ENCODE measurements at regions not wholly inside any gene's neighbourhood (a gene's known extent, or its start where the extent isn't known, plus 50 kb on each side); places are given as distances from the start of the nearest gene placed in this dataset.

DNA sequence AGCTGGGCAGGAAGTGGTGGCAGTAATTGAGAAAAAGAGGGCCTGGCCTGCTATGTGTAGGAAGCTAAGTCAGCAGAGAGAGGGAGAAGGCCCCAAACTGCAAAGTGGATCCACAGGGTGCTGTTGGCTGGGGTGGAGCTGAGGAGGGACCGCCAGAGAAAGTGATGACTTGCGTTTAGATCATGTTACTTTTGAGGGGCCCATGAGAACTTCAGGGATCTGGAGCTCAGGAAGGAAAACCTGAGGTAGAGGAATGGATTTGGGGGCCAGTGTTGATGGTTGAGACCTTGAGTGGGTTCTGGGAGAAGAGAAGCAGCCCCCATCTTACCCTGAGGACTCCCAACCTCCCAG, 155.5 kb downstream of the MRPL14 start (continued):
- TF ChIP-seq EGR1 (conservative IDR thresholded peaks at IDR 0.05) (no peak), ZNF75A (CRISPR knock-in tag; IDR thresholded peaks at IDR 0.05) (no peak), ETV5 (CRISPR knock-in tag; IDR thresholded peaks at IDR 0.05; ENCODE audit: low read depth) (peak; percentile 8; the same call in 1 of the 2 replicates), FOXA1 (IDR thresholded peaks at IDR 0.05; ENCODE audit: borderline replicate concordance) (no peak), ZNF212 (CRISPR knock-in tag; IDR thresholded peaks at IDR 0.05) (no peak), PPARD (CRISPR knock-in tag; IDR thresholded peaks at IDR 0.05) (0 out of 2 replicates have a peak, but pooled peaks have one; percentile 26), BDP1 (IDR thresholded peaks at IDR 0.05; ENCODE audit: insufficient read depth, insufficient read length) (no peak), HMG20A (CRISPR knock-in tag; conservative IDR thresholded peaks at IDR 0.05) (no peak), ETS2 (tag; IDR thresholded peaks at IDR 0.05; ENCODE audit: borderline replicate concordance, poor library complexity, severe bottlenecking) (no peak), XRCC5 (IDR thresholded peaks at IDR 0.05; ENCODE audit: low read depth, low read length) (no peak), MAFG (tag; conservative IDR thresholded peaks at IDR 0.05) (peak; percentile 69), GATA2 (CRISPR knock-in tag; IDR thresholded peaks at IDR 0.05) (no peak), MEF2A (IDR thresholded peaks at IDR 0.05; ENCODE audit: control insufficient read depth, low read depth, low read length) (no peak), E2F3 (CRISPR knock-in tag; IDR thresholded peaks at IDR 0.05) (0 out of 2 replicates have a peak, but pooled peaks have one; percentile 1)
- TF ChIP-seq, protein P1, sequence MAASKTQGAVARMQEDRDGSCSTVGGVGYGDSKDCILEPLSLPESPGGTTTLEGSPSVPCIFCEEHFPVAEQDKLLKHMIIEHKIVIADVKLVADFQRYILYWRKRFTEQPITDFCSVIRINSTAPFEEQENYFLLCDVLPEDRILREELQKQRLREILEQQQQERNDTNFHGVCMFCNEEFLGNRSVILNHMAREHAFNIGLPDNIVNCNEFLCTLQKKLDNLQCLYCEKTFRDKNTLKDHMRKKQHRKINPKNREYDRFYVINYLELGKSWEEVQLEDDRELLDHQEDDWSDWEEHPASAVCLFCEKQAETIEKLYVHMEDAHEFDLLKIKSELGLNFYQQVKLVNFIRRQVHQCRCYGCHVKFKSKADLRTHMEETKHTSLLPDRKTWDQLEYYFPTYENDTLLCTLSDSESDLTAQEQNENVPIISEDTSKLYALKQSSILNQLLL (CRISPR knock-in tag; IDR thresholded peaks at IDR 0.05; ENCODE audit: borderline replicate concordance): no peak
- TF ChIP-seq, protein P2, sequence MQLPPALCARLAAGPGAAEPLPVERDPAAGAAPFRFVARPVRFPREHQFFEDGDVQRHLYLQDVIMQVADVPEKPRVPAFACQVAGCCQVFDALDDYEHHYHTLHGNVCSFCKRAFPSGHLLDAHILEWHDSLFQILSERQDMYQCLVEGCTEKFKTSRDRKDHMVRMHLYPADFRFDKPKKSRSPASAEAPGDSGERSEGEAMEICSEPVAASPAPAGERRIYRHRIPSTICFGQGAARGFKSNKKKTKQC (CRISPR knock-in tag; IDR thresholded peaks at IDR 0.05): no peak
- TF ChIP-seq, protein P3, sequence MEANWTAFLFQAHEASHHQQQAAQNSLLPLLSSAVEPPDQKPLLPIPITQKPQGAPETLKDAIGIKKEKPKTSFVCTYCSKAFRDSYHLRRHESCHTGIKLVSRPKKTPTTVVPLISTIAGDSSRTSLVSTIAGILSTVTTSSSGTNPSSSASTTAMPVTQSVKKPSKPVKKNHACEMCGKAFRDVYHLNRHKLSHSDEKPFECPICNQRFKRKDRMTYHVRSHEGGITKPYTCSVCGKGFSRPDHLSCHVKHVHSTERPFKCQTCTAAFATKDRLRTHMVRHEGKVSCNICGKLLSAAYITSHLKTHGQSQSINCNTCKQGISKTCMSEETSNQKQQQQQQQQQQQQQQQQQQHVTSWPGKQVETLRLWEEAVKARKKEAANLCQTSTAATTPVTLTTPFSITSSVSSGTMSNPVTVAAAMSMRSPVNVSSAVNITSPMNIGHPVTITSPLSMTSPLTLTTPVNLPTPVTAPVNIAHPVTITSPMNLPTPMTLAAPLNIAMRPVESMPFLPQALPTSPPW (CRISPR knock-in tag; IDR thresholded peaks at IDR 0.05): 0 out of 2 replicates have a peak, but pooled peaks have one; percentile 7
- TF ChIP-seq, protein P4, sequence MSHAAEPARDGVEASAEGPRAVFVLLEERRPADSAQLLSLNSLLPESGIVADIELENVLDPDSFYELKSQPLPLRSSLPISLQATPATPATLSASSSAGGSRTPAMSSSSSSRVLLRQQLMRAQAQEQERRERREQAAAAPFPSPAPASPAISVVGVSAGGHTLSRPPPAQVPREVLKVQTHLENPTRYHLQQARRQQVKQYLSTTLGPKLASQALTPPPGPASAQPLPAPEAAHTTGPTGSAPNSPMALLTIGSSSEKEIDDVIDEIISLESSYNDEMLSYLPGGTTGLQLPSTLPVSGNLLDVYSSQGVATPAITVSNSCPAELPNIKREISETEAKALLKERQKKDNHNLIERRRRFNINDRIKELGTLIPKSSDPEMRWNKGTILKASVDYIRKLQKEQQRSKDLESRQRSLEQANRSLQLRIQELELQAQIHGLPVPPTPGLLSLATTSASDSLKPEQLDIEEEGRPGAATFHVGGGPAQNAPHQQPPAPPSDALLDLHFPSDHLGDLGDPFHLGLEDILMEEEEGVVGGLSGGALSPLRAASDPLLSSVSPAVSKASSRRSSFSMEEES (CRISPR knock-in tag; IDR thresholded peaks at IDR 0.05): no peak
- TF ChIP-seq, protein P5, sequence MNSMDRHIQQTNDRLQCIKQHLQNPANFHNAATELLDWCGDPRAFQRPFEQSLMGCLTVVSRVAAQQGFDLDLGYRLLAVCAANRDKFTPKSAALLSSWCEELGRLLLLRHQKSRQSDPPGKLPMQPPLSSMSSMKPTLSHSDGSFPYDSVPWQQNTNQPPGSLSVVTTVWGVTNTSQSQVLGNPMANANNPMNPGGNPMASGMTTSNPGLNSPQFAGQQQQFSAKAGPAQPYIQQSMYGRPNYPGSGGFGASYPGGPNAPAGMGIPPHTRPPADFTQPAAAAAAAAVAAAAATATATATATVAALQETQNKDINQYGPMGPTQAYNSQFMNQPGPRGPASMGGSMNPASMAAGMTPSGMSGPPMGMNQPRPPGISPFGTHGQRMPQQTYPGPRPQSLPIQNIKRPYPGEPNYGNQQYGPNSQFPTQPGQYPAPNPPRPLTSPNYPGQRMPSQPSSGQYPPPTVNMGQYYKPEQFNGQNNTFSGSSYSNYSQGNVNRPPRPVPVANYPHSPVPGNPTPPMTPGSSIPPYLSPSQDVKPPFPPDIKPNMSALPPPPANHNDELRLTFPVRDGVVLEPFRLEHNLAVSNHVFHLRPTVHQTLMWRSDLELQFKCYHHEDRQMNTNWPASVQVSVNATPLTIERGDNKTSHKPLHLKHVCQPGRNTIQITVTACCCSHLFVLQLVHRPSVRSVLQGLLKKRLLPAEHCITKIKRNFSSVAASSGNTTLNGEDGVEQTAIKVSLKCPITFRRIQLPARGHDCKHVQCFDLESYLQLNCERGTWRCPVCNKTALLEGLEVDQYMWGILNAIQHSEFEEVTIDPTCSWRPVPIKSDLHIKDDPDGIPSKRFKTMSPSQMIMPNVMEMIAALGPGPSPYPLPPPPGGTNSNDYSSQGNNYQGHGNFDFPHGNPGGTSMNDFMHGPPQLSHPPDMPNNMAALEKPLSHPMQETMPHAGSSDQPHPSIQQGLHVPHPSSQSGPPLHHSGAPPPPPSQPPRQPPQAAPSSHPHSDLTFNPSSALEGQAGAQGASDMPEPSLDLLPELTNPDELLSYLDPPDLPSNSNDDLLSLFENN (IDR thresholded peaks at IDR 0.05; ENCODE audit: low read depth in 2 of 2, low read length in 2 of 2): no peak
- TF ChIP-seq, protein P6, sequence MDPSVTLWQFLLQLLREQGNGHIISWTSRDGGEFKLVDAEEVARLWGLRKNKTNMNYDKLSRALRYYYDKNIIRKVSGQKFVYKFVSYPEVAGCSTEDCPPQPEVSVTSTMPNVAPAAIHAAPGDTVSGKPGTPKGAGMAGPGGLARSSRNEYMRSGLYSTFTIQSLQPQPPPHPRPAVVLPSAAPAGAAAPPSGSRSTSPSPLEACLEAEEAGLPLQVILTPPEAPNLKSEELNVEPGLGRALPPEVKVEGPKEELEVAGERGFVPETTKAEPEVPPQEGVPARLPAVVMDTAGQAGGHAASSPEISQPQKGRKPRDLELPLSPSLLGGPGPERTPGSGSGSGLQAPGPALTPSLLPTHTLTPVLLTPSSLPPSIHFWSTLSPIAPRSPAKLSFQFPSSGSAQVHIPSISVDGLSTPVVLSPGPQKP (CRISPR knock-in tag; IDR thresholded peaks at IDR 0.05): no peak

Measured in K562 (cell line).